A549 (cell line): ENCODE measurements at regions not wholly inside any gene's neighbourhood (a gene's known extent, or its start where the extent isn't known, plus 50 kb on each side); places are given as distances from the start of the nearest gene placed in this dataset.

Source experiments
- ATAC-seq, 2 experiments: fragments of 200-7000 bp in 1 of 2; fragments of >200 bp in 1 of 2; cut with Nextera tagmentation in 1 of 2; cut with Tn5 transposase in 1 of 2; 3 replicates each; pipeline versions ENCODE4 v1.8.0 to v1.9.1; 2018 to 2020; ENCODE audit warnings: mild to moderate bottlenecking in 1 of 2, moderate library complexity in 1 of 2
- CTCF ChIA-PET: fragments of 300-600 bp; sonication (Branson Sonifier 250); formaldehyde crosslinking; extraction: SDS; loops from one replicate; lab custom pipeline; 2021; ENCODE audit warnings: antibody characterized with exemption, inconsistent platforms; lab: Yijun Ruan, JAX
- POLR2A ChIA-PET: fragments of 350-600 bp; formaldehyde crosslinking; extraction: SDS; loops from one replicate; lab custom pipeline; 2021; ENCODE audit warnings: antibody characterized with exemption, inconsistent platforms; lab: Yijun Ruan, JAX
- DNase-seq, 2 experiments: peaks; one replicate each; pipeline versions ENCODE4 v3.0.0 to v3.0.0-alpha.2; 2011 to 2016; ENCODE audit warnings: low read depth in 1 of 2, low spot score in 1 of 2
- FAIRE-seq: peaks from 2 replicates; lab custom pipeline; 2011; peaks lifted over from hg19 to GRCh38; lab: Jason Lieb, UNC
- H3K27ac ChIP-seq, 2 experiments: fragments of >200 bp; sonication (Bioruptor Twin); formaldehyde crosslinking; 3 replicates each; pipeline ENCODE4 v1.5.1; 2016 to 2017
- H3K4me1 ChIP-seq: fragments of >200 bp; sonication (Bioruptor Twin); formaldehyde crosslinking; 3 replicates; pipeline ENCODE4 v1.6.1; 2016
- H3K4me2 ChIP-seq: fragments of >200 bp; sonication (Bioruptor Twin); formaldehyde crosslinking; 3 replicates; pipeline ENCODE4 v1.6.1; 2016
- H3K4me3 ChIP-seq: fragments of >200 bp; sonication (Bioruptor Twin); formaldehyde crosslinking; 3 replicates; pipeline ENCODE4 v1.5.1; 2016
- H3K9me3 ChIP-seq: fragments of >200 bp; sonication (Bioruptor Twin); formaldehyde crosslinking; 3 replicates; pipeline ENCODE4 v1.6.1; 2016
- CBX8 ChIP-seq: fragments of 200-600 bp; sonication (generic); IDR thresholded peaks from 2 replicates; pipeline ENCODE4 v1.6.1; 2016
- HOXB5 ChIP-seq: fragments of 250-450 bp; sonication (Bioruptor Pico); IDR thresholded peaks from 2 replicates; pipeline ENCODE4 v1.5.0; 2020; ENCODE audit warnings: mild to moderate bottlenecking, moderate library complexity
- JUNB ChIP-seq: fragments of >200 bp; sonication (Bioruptor Twin); formaldehyde crosslinking; IDR thresholded peaks from 2 replicates; pipeline ENCODE4 v1.6.1; 2016
- NPAS2 ChIP-seq: fragments of 250-450 bp; sonication (Bioruptor Pico); IDR thresholded peaks from 2 replicates; pipeline ENCODE4 v1.8.0; 2022; ENCODE audit warnings: mild to moderate bottlenecking, moderate library complexity, borderline replicate concordance
- PHF8 ChIP-seq: fragments of 200-600 bp; sonication (generic); IDR thresholded peaks from 2 replicates; pipeline ENCODE4 v1.6.1; 2016; ENCODE audit warnings: low read depth, mild to moderate bottlenecking, antibody characterized with exemption, moderate library complexity, borderline replicate concordance
- RCOR1 ChIP-seq: fragments of 150-350 bp; IDR thresholded peaks from 2 replicates; pipeline ENCODE4 v1.6.1; 2014; ENCODE audit warnings: antibody characterized with exemption, low read length, low read depth
- RFX5 ChIP-seq: fragments of 450-650 bp; IDR thresholded peaks from 2 replicates; pipeline ENCODE4 v1.7.1; 2014; ENCODE audit warnings: antibody characterized with exemption, mild to moderate bottlenecking, moderate library complexity
- SREBF2 ChIP-seq: fragments of 450-650 bp; IDR thresholded peaks from 2 replicates; pipeline ENCODE4 v1.6.1; 2014; ENCODE audit warnings: mild to moderate bottlenecking, moderate library complexity
- USF2 ChIP-seq: fragments of 450-650 bp; IDR thresholded peaks from 2 replicates; pipeline ENCODE4 v1.6.1; 2014; ENCODE audit warnings: antibody characterized with exemption
- ZFP36 ChIP-seq: fragments of 450-650 bp; IDR thresholded peaks from 2 replicates; pipeline ENCODE4 v1.6.1; 2014; ENCODE audit warnings: borderline replicate concordance; ENCODE audit not compliant: partially characterized antibody
- WGBS: methylation state at CpG from one replicate; pipeline ENCODE4 v1.1.6; 2017; ENCODE audit errors: missing lambda C conversion rate; 5-methylcytosine and 5-hydroxymethylcytosine counted together
- TF ChIP-seq, protein P1 (sequence below): IDR thresholded peaks from 2 replicates; pipeline ENCODE4 v1.6.1; 2012
- TF ChIP-seq, protein P2 (sequence below): fragments of >200 bp; sonication (Bioruptor Twin); formaldehyde crosslinking; IDR thresholded peaks from 3 replicates; pipeline ENCODE4 v1.6.1; 2016
- TF ChIP-seq, protein P3 (sequence below): fragments of >200 bp; sonication (Bioruptor Twin); formaldehyde crosslinking; IDR thresholded peaks from 3 replicates; pipeline ENCODE4 v1.5.1; 2016
- TF ChIP-seq, protein P4 (sequence below): fragments of 150-350 bp; IDR thresholded peaks from 2 replicates; pipeline ENCODE4 v1.6.1; 2014; ENCODE audit warnings: low read depth, mild to moderate bottlenecking, low read length

GRCh38 chr21:15514073-15514946 is 215.5 kb upstream of the USP25 start:
- ATAC-seq (no peak), FAIRE-seq (no peak), DNase-seq (no peak)
- TF ChIP-seq USF2 = no peak
- no peak for TF ChIP-seq PHF8
- no peak for TF ChIP-seq RFX5
- TF ChIP-seq, protein P1, sequence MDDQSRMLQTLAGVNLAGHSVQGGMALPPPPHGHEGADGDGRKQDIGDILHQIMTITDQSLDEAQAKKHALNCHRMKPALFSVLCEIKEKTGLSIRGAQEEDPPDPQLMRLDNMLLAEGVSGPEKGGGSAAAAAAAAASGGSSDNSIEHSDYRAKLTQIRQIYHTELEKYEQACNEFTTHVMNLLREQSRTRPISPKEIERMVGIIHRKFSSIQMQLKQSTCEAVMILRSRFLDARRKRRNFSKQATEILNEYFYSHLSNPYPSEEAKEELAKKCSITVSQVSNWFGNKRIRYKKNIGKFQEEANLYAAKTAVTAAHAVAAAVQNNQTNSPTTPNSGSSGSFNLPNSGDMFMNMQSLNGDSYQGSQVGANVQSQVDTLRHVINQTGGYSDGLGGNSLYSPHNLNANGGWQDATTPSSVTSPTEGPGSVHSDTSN = no peak
- ChIA-PET POLR2A (no interaction called here), CTCF (no interaction called here)
- no peak overlapping the region for H3K4me3 ChIP-seq
- no peaks in the 10 kb centered on the region for H3K9me3 ChIP-seq
- H3K27ac ChIP-seq = no peak overlapping the region
- no peak overlapping the region for H3K4me2 ChIP-seq
- H3K4me1 ChIP-seq = no peaks in the 10 kb centered on the region
- 74% methylated on average over 8 of the region's 8 CpGs for WGBS

DNA sequence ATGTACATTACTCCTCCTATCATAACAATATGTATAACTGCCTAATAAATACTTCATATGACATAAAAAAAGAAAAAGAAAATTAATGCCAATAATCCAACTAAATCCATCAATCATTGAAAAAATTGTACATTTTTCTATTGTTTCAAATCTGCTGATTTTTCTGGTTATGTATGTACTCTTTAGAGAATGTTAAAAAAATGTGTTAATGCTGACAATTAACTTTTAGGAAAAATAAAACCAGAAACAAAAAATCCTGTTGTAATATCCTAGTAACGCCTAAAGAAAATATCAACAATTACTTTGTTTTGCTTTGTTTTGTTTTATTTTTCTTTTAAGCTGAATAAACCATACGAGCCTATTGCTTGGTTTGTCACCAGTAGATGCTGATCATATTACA is 213.9 kb upstream of the USP25 start:
- WGBS = 60% methylated on average over 2 of the region's 2 CpGs
- ATAC-seq (no peak), DNase-seq (no peak), FAIRE-seq (no peak)
- no peak overlapping the region for H3K27ac ChIP-seq
- no peaks in the 10 kb centered on the region for H3K4me1 ChIP-seq
- ChIA-PET CTCF (no interaction called here), POLR2A (no interaction called here)
- no peaks in the 10 kb centered on the region for H3K9me3 ChIP-seq
- H3K4me2 ChIP-seq = no peak overlapping the region
- no peak overlapping the region for H3K4me3 ChIP-seq
- TF ChIP-seq, protein P2, sequence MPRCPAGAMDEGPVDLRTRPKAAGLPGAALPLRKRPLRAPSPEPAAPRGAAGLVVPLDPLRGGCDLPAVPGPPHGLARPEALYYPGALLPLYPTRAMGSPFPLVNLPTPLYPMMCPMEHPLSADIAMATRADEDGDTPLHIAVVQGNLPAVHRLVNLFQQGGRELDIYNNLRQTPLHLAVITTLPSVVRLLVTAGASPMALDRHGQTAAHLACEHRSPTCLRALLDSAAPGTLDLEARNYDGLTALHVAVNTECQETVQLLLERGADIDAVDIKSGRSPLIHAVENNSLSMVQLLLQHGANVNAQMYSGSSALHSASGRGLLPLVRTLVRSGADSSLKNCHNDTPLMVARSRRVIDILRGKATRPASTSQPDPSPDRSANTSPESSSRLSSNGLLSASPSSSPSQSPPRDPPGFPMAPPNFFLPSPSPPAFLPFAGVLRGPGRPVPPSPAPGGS = no peak
- TF ChIP-seq, protein P3, sequence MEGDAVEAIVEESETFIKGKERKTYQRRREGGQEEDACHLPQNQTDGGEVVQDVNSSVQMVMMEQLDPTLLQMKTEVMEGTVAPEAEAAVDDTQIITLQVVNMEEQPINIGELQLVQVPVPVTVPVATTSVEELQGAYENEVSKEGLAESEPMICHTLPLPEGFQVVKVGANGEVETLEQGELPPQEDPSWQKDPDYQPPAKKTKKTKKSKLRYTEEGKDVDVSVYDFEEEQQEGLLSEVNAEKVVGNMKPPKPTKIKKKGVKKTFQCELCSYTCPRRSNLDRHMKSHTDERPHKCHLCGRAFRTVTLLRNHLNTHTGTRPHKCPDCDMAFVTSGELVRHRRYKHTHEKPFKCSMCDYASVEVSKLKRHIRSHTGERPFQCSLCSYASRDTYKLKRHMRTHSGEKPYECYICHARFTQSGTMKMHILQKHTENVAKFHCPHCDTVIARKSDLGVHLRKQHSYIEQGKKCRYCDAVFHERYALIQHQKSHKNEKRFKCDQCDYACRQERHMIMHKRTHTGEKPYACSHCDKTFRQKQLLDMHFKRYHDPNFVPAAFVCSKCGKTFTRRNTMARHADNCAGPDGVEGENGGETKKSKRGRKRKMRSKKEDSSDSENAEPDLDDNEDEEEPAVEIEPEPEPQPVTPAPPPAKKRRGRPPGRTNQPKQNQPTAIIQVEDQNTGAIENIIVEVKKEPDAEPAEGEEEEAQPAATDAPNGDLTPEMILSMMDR = no peak

- ChIA-PET CTCF (interaction anchor here (0.5 kb wide), 1 partner anchor 1622 kb away, joined by 3 read pairs; no protein-coding TSS in a partner anchor), POLR2A (no interaction called here)
Observed at GRCh38 chr21:15517394-15517793, 212.4 kb upstream of the USP25 start.

More at GRCh38 chr21:15517394-15517793, 212.4 kb upstream of the USP25 start:
- Histone ChIP-seq H3K4me2 (no peak overlapping the region), H3K27ac (no peak overlapping the region), H3K9me3 (no peaks in the 10 kb centered on the region), H3K4me1 (no peaks in the 10 kb centered on the region), H3K4me3 (no peak overlapping the region)
- no peak for ATAC-seq
- DNase-seq = no peak
- no peak for TF ChIP-seq CBX8
- no peak for TF ChIP-seq JUNB
- TF ChIP-seq SREBF2 = no peak
- no peak for TF ChIP-seq HOXB5 (CRISPR knock-in tag)
- no peak for TF ChIP-seq RCOR1
- no peak for TF ChIP-seq ZFP36
- TF ChIP-seq, protein P4, sequence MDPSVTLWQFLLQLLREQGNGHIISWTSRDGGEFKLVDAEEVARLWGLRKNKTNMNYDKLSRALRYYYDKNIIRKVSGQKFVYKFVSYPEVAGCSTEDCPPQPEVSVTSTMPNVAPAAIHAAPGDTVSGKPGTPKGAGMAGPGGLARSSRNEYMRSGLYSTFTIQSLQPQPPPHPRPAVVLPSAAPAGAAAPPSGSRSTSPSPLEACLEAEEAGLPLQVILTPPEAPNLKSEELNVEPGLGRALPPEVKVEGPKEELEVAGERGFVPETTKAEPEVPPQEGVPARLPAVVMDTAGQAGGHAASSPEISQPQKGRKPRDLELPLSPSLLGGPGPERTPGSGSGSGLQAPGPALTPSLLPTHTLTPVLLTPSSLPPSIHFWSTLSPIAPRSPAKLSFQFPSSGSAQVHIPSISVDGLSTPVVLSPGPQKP = no peak
- TF ChIP-seq NPAS2 (CRISPR knock-in tag) = no peak
- no peak for FAIRE-seq
